ENCODE measurements at regions not wholly inside any gene's neighbourhood (a gene's known extent, or its start where the extent isn't known, plus 50 kb on each side); places are given as distances from the start of the nearest gene placed in this dataset.
"Not testable (repeated sequence)": the region's sequence is repeated elsewhere in the genome, so short reads cannot be mapped to it uniquely, and the experiment has no call there.

DNA sequence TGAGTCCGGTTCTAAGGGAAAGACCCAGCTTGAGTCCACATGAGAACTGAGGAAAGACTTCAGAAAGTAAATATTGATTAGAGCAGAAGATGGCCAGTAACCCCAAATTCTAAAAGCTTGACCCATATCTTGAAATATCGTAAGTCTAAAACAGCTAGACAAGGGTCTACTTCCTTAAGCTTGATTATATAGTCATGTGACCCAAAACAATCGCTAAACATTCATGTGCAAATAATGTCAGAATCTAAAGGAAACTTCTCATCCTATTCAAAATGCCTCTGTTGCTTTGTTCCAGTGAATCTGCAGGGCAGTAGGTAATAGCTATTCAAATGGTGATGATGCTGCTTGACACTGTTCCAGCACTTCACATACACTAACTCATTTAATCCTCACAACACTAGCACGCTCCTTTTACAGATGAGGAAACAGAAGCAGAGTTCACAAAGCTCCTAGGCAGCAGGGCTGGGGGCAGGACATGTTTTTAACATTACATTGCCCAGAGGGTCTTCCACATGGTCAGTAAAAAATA lies 52.6 kb downstream of the TCF20 start:
- no peak for DNase-seq (ENCODE audit: low spot score)

DNA sequence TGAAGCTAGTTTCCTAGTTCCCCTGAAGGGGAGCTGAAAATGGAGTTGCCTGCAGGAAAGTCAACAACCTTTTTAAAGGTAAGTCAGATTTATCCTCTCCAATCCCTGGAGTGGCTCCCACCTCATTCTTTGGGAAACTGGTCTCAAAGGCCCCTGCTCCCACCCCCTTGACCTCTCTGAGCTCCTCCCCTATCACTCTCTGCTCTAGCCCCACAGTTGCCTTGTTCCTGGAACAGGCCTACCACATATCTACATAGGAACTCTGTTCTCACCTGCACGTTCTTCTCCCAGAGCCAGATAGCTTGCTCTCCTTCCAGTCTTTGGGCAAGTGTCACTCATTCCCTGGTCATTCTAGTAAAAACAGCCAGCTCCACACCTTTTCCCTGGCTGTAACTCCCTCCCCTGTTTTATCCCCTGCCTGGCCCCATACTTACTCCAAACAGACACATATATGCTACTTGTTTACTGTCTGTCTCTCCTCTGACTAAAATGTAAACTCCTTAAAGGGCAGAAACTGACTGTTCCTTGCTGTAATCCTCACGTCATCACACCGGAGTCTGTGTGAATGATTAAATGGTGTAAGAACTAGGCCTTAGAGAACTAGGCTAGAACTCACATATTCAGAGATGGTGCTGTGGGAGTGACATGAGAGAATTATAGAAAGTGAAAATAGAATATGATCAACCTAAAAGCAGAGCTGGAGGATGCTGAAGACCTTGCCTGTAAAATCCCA lies 53.3 kb downstream of the TCF20 start:
- DNase-seq (ENCODE audit: low spot score) = no peak

GRCh38 chr22:42214633-42215415 lies 55.6 kb downstream of the TCF20 start:
- DNase-seq (ENCODE audit: low spot score) = no peak

- no peak for DNase-seq (ENCODE audit: low spot score)
Observed at GRCh38 chr22:42208362-42208761, 62.1 kb downstream of the TCF20 start.

DNA sequence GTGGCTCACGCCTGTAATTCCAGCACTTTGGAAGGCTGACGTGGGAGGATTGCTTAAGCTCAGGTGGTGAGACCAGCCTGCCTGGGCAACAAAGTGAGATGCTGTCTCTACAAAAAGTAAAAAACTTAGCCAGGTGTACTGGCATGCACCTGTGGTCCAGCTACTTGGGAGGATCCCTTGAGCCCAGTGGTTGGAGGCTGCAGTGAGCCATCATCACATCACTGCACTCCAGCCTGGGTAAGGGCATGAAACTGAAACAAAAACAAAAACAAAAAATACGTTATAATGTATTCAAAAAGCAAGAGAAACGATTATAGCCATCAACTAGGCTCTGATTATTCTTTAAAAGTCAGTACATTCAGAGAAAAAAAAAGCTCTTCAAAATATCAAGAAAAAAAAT lies 62.5 kb downstream of the TCF20 start:
- no peak for DNase-seq (ENCODE audit: low spot score)

DNA sequence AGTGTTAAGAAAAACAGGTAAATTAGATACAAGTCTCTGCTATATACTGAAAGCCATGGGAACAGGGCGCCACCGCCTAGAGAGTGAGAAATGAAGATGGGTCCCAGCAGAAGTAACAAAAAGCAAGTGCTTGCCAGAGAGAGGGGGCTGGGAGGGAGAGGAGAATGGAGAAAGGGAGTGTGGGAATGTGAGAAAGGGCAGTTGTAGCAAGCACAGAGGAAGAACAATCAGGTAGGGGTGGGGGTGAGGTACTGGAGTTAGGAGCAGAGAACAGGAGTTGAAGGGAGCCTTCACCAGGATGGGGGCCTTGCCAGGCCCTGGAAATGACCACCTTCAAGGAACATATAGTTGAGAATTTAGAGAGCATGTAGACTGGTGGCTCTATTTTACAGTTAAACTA lies 66.8 kb downstream of the TCF20 start:
- DNase-seq (ENCODE audit: low spot score) = no peak

- no peak for DNase-seq (ENCODE audit: low spot score)
Observed at GRCh38 chr22:42202669-42203068, 67.8 kb downstream of the TCF20 start.

GRCh38 chr22:42202048-42202447 lies 68.4 kb downstream of the TCF20 start:
- no peak for DNase-seq (ENCODE audit: low spot score)

GRCh38 chr22:42199025-42199424 lies 68.4 kb upstream of the CYP2D6 start:
- DNase-seq (ENCODE audit: low spot score) = no peak

GRCh38 chr22:42198226-42198625 lies 67.6 kb upstream of the CYP2D6 start:
- no peak for DNase-seq (ENCODE audit: low spot score)

DNA sequence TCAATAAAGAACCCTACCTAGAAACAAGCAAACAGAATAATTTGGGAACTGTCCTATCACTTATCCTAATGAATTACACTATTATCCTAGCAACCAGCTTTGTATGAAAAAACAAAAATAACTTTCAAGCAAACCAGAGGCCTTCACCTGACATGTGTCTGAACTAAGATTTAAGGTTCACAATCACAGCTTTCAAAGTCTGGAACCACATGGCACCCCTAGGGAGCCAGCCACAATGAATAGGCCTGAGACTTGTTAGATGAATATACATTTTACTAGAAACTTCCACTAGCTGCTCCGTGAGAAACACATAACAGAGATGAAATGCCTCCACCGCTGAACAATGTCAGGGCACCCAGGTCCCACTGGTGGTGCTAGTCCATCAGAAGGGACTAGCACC lies 65.8 kb upstream of the CYP2D6 start:
- DNase-seq (ENCODE audit: low spot score) = no peak

GRCh38 chr22:42194953-42195352 lies 64.3 kb upstream of the CYP2D6 start:
- no peak for DNase-seq (ENCODE audit: low spot score)

- DNase-seq (ENCODE audit: low spot score) = no peak
Observed at GRCh38 chr22:42194104-42194851, 63.7 kb upstream of the CYP2D6 start.

- no peak for DNase-seq (ENCODE audit: low spot score)
Observed at GRCh38 chr22:42192547-42192946, 61.9 kb upstream of the CYP2D6 start.

- DNase-seq (ENCODE audit: low spot score) = no peak
Observed at GRCh38 chr22:42190274-42190673, 59.7 kb upstream of the CYP2D6 start.

GRCh38 chr22:42189761-42190160 lies 59.2 kb upstream of the CYP2D6 start:
- no peak for DNase-seq (ENCODE audit: low spot score)

DNA sequence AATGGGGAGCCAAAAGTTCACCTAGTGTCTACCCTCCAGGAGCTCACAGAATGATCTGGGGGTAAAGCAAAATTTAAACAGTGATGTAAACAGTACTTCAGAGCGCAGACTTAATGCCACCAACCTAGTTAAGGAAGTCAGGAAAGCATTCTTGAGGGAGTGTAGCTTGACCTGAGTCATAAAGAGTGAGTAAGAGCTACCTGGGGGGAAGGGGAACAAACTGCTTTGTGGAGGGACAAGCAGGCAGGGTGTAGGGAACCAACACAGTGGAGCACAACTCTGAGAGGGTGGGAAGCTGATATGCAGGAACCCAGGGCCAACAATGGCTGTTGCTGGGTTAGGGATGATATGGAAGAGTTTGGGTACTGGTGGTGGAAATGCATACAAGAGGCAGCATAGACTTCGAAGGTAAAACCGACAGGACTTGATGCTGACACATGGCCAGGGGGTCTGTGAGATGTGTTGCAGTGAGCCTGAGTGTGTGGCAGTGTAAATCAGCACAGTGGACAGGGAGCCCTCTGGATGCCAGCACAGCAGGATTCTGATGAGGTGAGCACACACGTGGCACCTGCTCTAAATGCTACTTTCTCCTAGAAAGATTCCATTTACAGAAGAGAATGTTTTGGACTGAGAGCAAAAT lies 58.3 kb upstream of the CYP2D6 start:
- DNase-seq (ENCODE audit: low spot score) = no peak

DNA sequence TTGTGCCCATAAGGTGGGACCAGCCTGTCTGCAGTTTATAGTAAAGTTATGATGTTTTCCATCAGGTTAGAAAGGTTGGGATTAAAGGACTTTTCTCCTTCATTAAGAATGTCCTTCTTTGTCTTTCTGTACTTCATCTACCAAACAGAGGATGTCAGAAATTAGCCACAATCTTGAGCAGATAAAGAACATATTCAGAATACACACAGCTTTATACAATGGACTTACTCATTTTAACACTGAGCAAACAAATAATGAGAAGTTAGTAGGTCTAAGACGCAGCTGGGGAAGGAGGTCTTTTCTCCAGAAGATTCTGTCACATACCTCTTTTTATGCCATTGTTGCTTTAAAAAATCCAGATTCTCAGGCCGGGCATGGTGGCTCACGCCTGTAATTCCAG lies 57.0 kb upstream of the CYP2D6 start:
- no peak for DNase-seq (ENCODE audit: low spot score)

DNA sequence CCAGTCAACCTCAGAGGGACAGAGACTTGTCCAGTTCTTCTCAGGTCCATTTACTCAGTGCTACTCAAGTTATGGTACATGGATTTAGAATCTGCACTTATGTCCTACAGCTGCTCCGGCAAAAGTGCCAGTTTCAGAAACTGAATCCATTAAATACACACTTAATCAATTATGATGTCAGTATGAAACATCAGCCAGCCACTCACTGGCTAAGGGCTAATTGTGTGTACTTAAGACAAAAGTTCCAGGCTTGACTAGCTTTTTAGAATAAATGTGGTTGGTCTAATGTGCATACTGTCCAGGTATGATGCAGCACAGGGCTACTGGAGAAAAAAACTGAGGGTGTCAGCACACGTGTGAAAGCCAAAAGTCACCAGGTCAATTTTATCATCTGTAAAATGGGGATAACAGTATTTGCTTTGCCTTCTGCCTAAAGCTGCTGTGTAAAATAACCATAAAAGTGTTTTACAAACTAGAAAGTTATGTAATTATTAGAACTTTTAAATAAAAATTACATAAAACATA lies 55.4 kb upstream of the CYP2D6 start:
- no peak for DNase-seq (ENCODE audit: low spot score)

DNA sequence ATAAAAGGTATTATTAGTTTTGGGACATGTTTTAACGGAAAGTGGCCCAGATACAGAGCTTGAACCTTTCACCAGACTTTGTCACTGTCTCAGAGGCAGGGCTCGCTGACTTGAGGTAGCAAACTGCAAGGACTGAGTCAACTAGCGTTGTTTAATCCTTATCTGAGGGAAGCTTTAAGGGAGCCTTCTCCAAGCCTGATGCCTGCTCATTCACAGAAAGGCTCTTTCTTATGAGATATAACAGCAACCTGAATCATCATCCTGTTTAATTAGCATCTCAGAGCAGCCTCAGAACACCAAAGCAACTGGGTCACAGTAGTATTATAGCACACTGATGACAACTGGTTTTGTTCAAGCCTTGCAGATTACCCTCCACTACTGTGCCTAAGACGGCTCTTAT lies 54.2 kb upstream of the CYP2D6 start:
- DNase-seq (ENCODE audit: low spot score) = peak; percentile 27

DNA sequence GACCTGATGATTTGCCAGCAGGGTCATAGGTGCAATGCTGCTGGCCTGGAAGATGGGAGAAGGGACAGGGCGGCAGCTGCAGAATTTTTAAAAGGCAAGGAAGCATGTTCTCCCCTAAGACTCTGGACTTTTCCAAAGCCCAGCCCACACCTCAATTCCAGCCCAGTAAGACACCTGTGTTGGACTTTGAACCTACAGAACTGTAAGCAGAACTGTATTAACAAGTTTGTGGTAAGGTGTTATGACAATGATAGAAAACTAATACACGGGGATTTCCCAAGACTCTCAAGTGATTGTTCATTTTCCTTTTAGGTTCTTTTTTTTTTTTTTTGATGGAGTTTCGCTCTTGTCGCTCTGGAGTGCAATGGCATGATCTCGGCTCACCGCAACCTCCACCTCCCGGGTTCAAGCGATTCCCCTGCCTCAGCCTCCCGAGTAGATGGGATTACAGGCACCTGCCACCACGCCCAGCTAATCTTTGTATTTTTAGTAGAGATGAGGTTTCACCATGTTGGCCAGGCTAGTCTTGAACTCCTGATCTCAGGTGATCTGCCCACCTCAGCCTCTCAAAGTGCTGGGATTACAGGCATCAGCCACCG lies 53.0 kb upstream of the CYP2D6 start:
- DNase-seq (ENCODE audit: low spot score) = not testable (repeated sequence)
